ENCODE measurements at regions not wholly inside any gene's neighbourhood (a gene's known extent, or its start where the extent isn't known, plus 50 kb on each side); places are given as distances from the start of the nearest gene placed in this dataset.

DNA sequence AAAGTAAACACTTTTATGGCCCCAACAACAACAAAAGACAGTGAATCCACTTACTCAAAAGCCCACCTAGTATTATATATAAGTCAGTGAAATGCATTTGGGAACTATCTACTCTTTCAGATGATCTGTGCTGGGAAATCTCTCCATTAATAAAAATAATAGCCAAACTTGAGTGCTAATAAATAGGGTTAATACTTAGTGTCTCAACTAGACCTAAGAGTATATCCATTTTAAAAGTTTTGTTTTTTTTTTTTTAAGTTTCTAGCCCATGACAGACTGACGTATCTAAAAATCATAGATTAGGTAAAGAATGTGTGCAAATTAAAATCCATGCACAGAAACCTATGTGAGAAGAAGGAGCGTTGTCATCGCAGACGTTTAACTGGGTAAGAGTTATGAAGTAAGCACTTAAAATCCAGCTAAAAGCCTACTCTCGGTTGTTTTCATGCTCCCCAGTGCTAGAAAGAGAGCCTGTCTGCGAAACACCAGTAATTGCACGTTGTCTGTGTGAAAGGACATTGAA lies 83.4 kb upstream of the PELI1 start:
- Mint-ChIP-seq H3K4me3 (peak overlapping the region; percentile 67 to 78), H3K27me3 (peaks cover 32 to 49% of the 10 kb centered on the region in 2 donors), H3K27ac (no peak overlapping the region), H3K9me3 (no peaks in the 10 kb centered on the region), H3K36me3 (ENCODE audit: insufficient read depth) (no peaks in the 10 kb centered on the region), H3K4me1 (ENCODE audit: low read depth in 2 of 2) (peaks cover 4 to 9% of the 10 kb centered on the region in 2 donors)
- DNase-seq (no peak), ATAC-seq (replicated peaks) (no peak)

GRCh38 chr2:64228126-64228678 lies 84.0 kb upstream of the PELI1 start:
- H3K27ac Mint-ChIP-seq: no peak overlapping the region
- peaks cover 4 to 9% of the 10 kb centered on the region in 2 donors for H3K4me1 Mint-ChIP-seq (ENCODE audit: low read depth in 2 of 2)
- no peaks in the 10 kb centered on the region for H3K36me3 Mint-ChIP-seq (ENCODE audit: insufficient read depth)
- peak overlapping the region; percentile 67 to 78 for H3K4me3 Mint-ChIP-seq
- ATAC-seq (replicated peaks) (peak; percentile 74), DNase-seq (peak in 2 of 3 experiments; percentile 15 to 22)
- H3K9me3 Mint-ChIP-seq: no peaks in the 10 kb centered on the region
- H3K27me3 Mint-ChIP-seq: peaks cover 32 to 50% of the 10 kb centered on the region in 2 donors

DNA sequence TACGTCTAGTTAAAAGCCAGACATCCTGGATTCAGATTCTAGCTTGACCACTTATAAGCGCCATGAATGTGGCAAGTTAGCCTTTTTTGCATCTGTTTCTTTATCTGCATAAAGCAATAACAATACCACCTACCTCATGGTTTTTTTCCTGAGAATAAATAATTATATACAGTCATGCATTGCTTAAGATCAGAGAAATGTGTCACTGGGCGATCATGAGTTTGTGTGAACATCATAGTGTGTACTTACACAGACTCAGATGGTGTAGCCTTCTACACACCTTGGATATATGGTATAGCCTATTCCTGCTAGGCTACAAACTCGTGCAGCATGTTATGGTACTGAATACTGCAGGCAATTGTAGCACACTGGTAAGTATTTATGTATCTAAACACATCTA lies 84.7 kb upstream of the PELI1 start:
- DNase-seq: no peak
- H3K36me3 Mint-ChIP-seq (ENCODE audit: insufficient read depth): no peaks in the 10 kb centered on the region
- peak overlapping the region; percentile 67 to 78 for H3K4me3 Mint-ChIP-seq
- peaks cover 32 to 50% of the 10 kb centered on the region in 2 donors for H3K27me3 Mint-ChIP-seq
- ATAC-seq (replicated peaks): no peak
- H3K4me1 Mint-ChIP-seq (ENCODE audit: low read depth in 2 of 2): peaks cover 4 to 9% of the 10 kb centered on the region in 2 donors
- H3K27ac Mint-ChIP-seq: no peak overlapping the region
- H3K9me3 Mint-ChIP-seq: no peaks in the 10 kb centered on the region

DNA sequence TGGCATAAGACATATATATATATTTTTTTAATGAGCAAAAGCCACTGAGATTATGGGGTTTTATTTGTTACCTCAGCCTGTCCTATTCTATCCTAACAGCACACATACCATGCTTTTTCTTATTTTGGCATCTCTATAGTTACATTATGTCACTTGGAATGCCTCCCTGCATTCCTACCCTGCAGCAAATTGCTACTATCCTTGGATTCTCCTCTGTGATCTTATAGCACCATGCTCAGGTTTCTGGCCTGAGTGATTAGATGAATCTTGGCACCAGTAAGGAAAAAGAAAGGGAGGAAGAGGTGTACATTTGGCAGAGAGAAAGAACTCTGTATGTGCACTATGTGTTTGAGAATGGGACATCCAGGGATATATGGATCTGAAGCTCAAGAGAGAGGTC lies 86.3 kb upstream of the PELI1 start:
- Mint-ChIP-seq H3K27me3 (peaks cover 32 to 50% of the 10 kb centered on the region in 2 donors), H3K4me3 (no peak overlapping the region), H3K36me3 (ENCODE audit: insufficient read depth) (no peaks in the 10 kb centered on the region), H3K9me3 (no peaks in the 10 kb centered on the region), H3K4me1 (ENCODE audit: low read depth in 2 of 2) (peaks cover 4 to 9% of the 10 kb centered on the region in 2 donors), H3K27ac (no peak overlapping the region)
- ATAC-seq (replicated peaks) (no peak), DNase-seq (no peak)

- ATAC-seq (replicated peaks) (no peak), DNase-seq (no peak)
- Mint-ChIP-seq H3K9me3 (no peaks in the 10 kb centered on the region), H3K36me3 (ENCODE audit: insufficient read depth) (no peaks in the 10 kb centered on the region), H3K27me3 (peaks cover 32 to 50% of the 10 kb centered on the region in 2 donors), H3K4me3 (no peak overlapping the region), H3K27ac (no peak overlapping the region), H3K4me1 (ENCODE audit: low read depth in 2 of 2) (peaks cover 4 to 9% of the 10 kb centered on the region in 2 donors)
Measured at GRCh38 chr2:64232266-64232665, 88.0 kb upstream of the PELI1 start.

GRCh38 chr2:64233376-64233922 lies 89.2 kb upstream of the PELI1 start:
- Mint-ChIP-seq H3K9me3 (no peaks in the 10 kb centered on the region), H3K27ac (no peak overlapping the region), H3K27me3 (peaks cover 31 to 43% of the 10 kb centered on the region in 2 donors), H3K4me1 (ENCODE audit: low read depth in 2 of 2) (peaks cover under 1 to 5% of the 10 kb centered on the region in 2 donors), H3K4me3 (no peak overlapping the region), H3K36me3 (ENCODE audit: insufficient read depth) (no peaks in the 10 kb centered on the region)
- DNase-seq (no peak), ATAC-seq (replicated peaks) (no peak)

- H3K9me3 Mint-ChIP-seq: no peaks in the 10 kb centered on the region
- no peak for ATAC-seq (replicated peaks)
Measured at GRCh38 chr2:64234150-64234549, 89.9 kb upstream of the PELI1 start.

DNA sequence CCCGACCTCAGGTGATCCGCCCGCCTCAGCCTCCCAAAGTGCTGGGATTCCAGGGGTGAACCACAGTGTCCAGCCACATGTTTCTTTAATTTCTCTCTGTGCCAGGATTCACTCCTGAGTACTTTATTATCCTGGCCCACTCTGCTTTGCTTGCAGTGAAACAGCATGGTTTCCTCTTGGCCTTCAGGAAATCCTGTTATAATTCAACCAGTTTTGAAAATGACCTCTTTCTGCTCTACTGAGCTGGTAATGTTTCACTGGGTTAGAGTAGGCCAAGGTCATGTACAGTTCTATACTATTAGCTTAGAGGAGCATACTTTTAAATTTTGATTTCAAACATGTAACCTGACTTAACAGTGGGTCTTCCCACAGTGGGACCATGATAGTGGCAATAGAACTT lies 90.6 kb upstream of the PELI1 start:
- H3K27me3 Mint-ChIP-seq: peaks cover 17 to 29% of the 10 kb centered on the region in 2 donors
- no peak overlapping the region for H3K4me3 Mint-ChIP-seq
- no peaks in the 10 kb centered on the region for H3K9me3 Mint-ChIP-seq
- no peaks in the 10 kb centered on the region for H3K36me3 Mint-ChIP-seq (ENCODE audit: insufficient read depth)
- ATAC-seq (replicated peaks) (no peak), DNase-seq (no peak)
- H3K27ac Mint-ChIP-seq: no peak overlapping the region
- no peaks in the 10 kb centered on the region for H3K4me1 Mint-ChIP-seq (ENCODE audit: low read depth in 2 of 2)

More at GRCh38 chr2:64234150-64234549, 89.9 kb upstream of the PELI1 start:
- no peak for DNase-seq
- no peaks in the 10 kb centered on the region for H3K4me1 Mint-ChIP-seq (ENCODE audit: low read depth in 2 of 2)
- H3K27ac Mint-ChIP-seq: no peak overlapping the region
- no peaks in the 10 kb centered on the region for H3K36me3 Mint-ChIP-seq (ENCODE audit: insufficient read depth)
- no peak overlapping the region for H3K4me3 Mint-ChIP-seq
- peaks cover 24 to 36% of the 10 kb centered on the region in 2 donors for H3K27me3 Mint-ChIP-seq

- DNase-seq (no peak), ATAC-seq (replicated peaks) (no peak)
- H3K27ac Mint-ChIP-seq: no peak overlapping the region
- no peak overlapping the region for H3K4me3 Mint-ChIP-seq
- H3K9me3 Mint-ChIP-seq: no peaks in the 10 kb centered on the region
- H3K27me3 Mint-ChIP-seq: peaks cover 0 to 21% of the 10 kb centered on the region in 2 donors
- H3K4me1 Mint-ChIP-seq (ENCODE audit: low read depth in 2 of 2): no peaks in the 10 kb centered on the region
- H3K36me3 Mint-ChIP-seq (ENCODE audit: insufficient read depth): no peaks in the 10 kb centered on the region
Measured at GRCh38 chr2:64237266-64237665, 93.0 kb upstream of the PELI1 start.

GRCh38 chr2:64238799-64239198 lies 94.6 kb upstream of the PELI1 start:
- H3K4me3 Mint-ChIP-seq: no peak overlapping the region
- H3K36me3 Mint-ChIP-seq (ENCODE audit: insufficient read depth): no peaks in the 10 kb centered on the region
- DNase-seq (no peak), ATAC-seq (replicated peaks) (no peak)
- no peaks in the 10 kb centered on the region for H3K4me1 Mint-ChIP-seq (ENCODE audit: low read depth in 2 of 2)
- no peak overlapping the region for H3K27ac Mint-ChIP-seq
- H3K9me3 Mint-ChIP-seq: no peaks in the 10 kb centered on the region
- H3K27me3 Mint-ChIP-seq: peaks cover 6 to 24% of the 10 kb centered on the region in 2 donors

- no peak for DNase-seq
- no peak for ATAC-seq (replicated peaks)
- H3K27ac Mint-ChIP-seq: no peak overlapping the region
Measured at GRCh38 chr2:64243081-64244036, 99.1 kb upstream of the PELI1 start.

DNA sequence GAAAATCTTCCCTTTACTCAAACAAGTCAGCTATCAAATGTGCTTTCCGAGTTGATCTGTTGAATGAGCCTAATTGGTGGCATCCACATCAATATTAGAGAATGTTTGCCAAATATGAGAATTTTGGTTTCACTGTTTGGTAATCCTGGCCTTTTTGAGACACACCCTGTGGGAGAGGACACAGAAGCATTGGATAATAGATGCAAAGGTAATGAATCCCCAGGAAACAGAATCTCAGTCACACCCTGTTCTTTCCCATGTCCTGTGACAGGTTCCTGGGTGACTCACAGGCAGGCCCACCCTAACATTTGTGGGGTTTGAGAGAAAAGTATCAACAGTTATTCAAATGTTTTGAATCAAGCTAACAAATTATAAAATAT lies 99.8 kb upstream of the PELI1 start:
- DNase-seq: no peak
- no peak for ATAC-seq (replicated peaks)
- peaks cover 11 to 28% of the 10 kb centered on the region in 2 donors for H3K27me3 Mint-ChIP-seq
- H3K4me1 Mint-ChIP-seq (ENCODE audit: low read depth in 2 of 2): no peaks in the 10 kb centered on the region
- no peak overlapping the region for H3K27ac Mint-ChIP-seq
- H3K9me3 Mint-ChIP-seq: no peaks in the 10 kb centered on the region
- no peak overlapping the region for H3K4me3 Mint-ChIP-seq
- H3K36me3 Mint-ChIP-seq (ENCODE audit: insufficient read depth): no peaks in the 10 kb centered on the region

More at GRCh38 chr2:64243081-64244036, 99.1 kb upstream of the PELI1 start:
- H3K9me3 Mint-ChIP-seq: no peaks in the 10 kb centered on the region
- no peaks in the 10 kb centered on the region for H3K36me3 Mint-ChIP-seq (ENCODE audit: insufficient read depth)
- no peaks in the 10 kb centered on the region for H3K4me1 Mint-ChIP-seq (ENCODE audit: low read depth in 2 of 2)
- no peak overlapping the region for H3K4me3 Mint-ChIP-seq
- peaks cover 9 to 28% of the 10 kb centered on the region in 2 donors for H3K27me3 Mint-ChIP-seq

DNA sequence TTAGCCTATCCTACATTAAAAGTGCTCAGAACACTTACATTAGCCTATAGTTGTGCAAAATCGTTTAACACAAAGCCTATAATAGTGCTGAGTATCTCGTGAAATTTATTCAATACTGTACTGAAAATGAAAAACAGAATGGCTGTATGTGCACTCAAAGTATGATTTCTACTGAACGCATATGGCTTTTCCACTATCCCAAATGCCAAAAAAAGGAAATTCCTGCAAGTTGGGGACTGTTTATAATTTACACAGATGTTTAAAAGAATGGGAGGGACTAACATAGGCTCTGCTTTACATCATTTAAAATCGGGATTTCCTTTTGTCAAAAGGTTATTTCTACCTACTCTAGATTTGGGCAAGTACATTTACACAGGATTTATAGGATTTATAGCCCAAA lies 101.4 kb upstream of the PELI1 start:
- H3K9me3 Mint-ChIP-seq: no peaks in the 10 kb centered on the region
- no peaks in the 10 kb centered on the region for H3K4me1 Mint-ChIP-seq (ENCODE audit: low read depth in 2 of 2)
- H3K27ac Mint-ChIP-seq: no peak overlapping the region
- ATAC-seq (replicated peaks): no peak
- H3K4me3 Mint-ChIP-seq: no peak overlapping the region
- DNase-seq: no peak
- no peaks in the 10 kb centered on the region for H3K36me3 Mint-ChIP-seq (ENCODE audit: insufficient read depth)
- H3K27me3 Mint-ChIP-seq: peaks cover 11 to 28% of the 10 kb centered on the region in 2 donors
